ENCODE measurements at regions not wholly inside any gene's neighbourhood (a gene's known extent, or its start where the extent isn't known, plus 50 kb on each side); places are given as distances from the start of the nearest gene placed in this dataset.

- TF ChIP-seq KDM5A (IDR thresholded peaks at IDR 0.05) (no peak), POLR2A (IDR thresholded peaks at IDR 0.05; ENCODE audit: low read length) (no peak), HDAC2 (IDR thresholded peaks at IDR 0.05) (no peak), EP300 (IDR thresholded peaks at IDR 0.05) (no peak), ZC3H11A (IDR thresholded peaks at IDR 0.05) (no peak), PHF8 (IDR thresholded peaks at IDR 0.05; ENCODE audit: borderline replicate concordance, low read depth) (no peak), MAFK (IDR thresholded peaks at IDR 0.05; ENCODE audit: partially characterized antibody) (no peak), CHD4 (IDR thresholded peaks at IDR 0.05; ENCODE audit: borderline replicate concordance) (no peak), MAZ (IDR thresholded peaks at IDR 0.05; ENCODE audit: borderline replicate concordance, low read depth, low read length) (no peak), ZNF302 (CRISPR knock-in tag; IDR thresholded peaks at IDR 0.05) (no peak), POLR2AphosphoS2 (conservative IDR thresholded peaks at IDR 0.05; ENCODE audit: low read length) (no peak), JUN (IDR thresholded peaks at IDR 0.05) (no peak)
- TF ChIP-seq, protein P1, sequence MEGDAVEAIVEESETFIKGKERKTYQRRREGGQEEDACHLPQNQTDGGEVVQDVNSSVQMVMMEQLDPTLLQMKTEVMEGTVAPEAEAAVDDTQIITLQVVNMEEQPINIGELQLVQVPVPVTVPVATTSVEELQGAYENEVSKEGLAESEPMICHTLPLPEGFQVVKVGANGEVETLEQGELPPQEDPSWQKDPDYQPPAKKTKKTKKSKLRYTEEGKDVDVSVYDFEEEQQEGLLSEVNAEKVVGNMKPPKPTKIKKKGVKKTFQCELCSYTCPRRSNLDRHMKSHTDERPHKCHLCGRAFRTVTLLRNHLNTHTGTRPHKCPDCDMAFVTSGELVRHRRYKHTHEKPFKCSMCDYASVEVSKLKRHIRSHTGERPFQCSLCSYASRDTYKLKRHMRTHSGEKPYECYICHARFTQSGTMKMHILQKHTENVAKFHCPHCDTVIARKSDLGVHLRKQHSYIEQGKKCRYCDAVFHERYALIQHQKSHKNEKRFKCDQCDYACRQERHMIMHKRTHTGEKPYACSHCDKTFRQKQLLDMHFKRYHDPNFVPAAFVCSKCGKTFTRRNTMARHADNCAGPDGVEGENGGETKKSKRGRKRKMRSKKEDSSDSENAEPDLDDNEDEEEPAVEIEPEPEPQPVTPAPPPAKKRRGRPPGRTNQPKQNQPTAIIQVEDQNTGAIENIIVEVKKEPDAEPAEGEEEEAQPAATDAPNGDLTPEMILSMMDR (IDR thresholded peaks at IDR 0.05): no peak
- TF ChIP-seq, protein P2, sequence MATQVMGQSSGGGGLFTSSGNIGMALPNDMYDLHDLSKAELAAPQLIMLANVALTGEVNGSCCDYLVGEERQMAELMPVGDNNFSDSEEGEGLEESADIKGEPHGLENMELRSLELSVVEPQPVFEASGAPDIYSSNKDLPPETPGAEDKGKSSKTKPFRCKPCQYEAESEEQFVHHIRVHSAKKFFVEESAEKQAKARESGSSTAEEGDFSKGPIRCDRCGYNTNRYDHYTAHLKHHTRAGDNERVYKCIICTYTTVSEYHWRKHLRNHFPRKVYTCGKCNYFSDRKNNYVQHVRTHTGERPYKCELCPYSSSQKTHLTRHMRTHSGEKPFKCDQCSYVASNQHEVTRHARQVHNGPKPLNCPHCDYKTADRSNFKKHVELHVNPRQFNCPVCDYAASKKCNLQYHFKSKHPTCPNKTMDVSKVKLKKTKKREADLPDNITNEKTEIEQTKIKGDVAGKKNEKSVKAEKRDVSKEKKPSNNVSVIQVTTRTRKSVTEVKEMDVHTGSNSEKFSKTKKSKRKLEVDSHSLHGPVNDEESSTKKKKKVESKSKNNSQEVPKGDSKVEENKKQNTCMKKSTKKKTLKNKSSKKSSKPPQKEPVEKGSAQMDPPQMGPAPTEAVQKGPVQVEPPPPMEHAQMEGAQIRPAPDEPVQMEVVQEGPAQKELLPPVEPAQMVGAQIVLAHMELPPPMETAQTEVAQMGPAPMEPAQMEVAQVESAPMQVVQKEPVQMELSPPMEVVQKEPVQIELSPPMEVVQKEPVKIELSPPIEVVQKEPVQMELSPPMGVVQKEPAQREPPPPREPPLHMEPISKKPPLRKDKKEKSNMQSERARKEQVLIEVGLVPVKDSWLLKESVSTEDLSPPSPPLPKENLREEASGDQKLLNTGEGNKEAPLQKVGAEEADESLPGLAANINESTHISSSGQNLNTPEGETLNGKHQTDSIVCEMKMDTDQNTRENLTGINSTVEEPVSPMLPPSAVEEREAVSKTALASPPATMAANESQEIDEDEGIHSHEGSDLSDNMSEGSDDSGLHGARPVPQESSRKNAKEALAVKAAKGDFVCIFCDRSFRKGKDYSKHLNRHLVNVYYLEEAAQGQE (IDR thresholded peaks at IDR 0.05): no peak
Observed at GRCh38 chr6:47366335-47366890, 56.7 kb upstream of the TNFRSF21 start.
